ENCODE measurements at regions not wholly inside any gene's neighbourhood (a gene's known extent, or its start where the extent isn't known, plus 50 kb on each side); places are given as distances from the start of the nearest gene placed in this dataset.

DNA sequence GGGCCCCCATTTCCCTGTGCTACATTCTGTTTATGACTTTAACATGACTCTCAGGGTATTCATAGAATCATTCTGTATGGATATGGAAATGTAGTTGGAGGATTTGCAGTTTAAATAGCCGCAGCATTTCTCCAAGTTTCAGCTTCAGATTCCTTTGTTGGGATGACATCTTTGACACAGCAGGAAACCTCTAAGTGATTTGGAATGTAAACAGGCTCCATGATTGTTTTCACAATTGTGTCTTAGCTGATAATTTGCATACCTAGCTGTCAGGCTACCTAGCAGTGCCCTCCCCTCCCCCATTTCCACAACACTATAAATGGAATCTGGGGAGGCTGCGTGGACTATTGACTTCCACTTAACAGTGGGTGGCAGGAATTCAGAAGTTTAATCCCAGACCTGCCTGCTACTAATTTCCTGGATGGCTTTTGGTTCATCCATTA is 290.2 kb downstream of the HLX start:
- H3K4me3 ChIP-seq (ENCODE audit: low read depth, low read length, poor library complexity, severe bottlenecking): no peak overlapping the region
- no peaks in the 10 kb centered on the region for H4K20me1 ChIP-seq (ENCODE audit: insufficient read depth, low read length)
- H3K9ac ChIP-seq (ENCODE audit: low read length): no peak overlapping the region
- H3K27me3 ChIP-seq (ENCODE audit: insufficient read depth, low read length): no peaks in the 10 kb centered on the region
- no peak overlapping the region for H3K27ac ChIP-seq (ENCODE audit: low read depth, low read length, poor library complexity, severe bottlenecking)
- H3K4me1 ChIP-seq (ENCODE audit: insufficient read depth, low read length, severe bottlenecking): no peaks in the 10 kb centered on the region
- H3K36me3 ChIP-seq (ENCODE audit: insufficient read depth, low read length): no peaks in the 10 kb centered on the region
- no peak overlapping the region for H2AFZ ChIP-seq (ENCODE audit: low read length)
- H3K9me3 ChIP-seq (ENCODE audit: low read length): no peaks in the 10 kb centered on the region
- no peaks in the 10 kb centered on the region for H3K79me2 ChIP-seq (ENCODE audit: insufficient read depth, low read length)
- H3K9me2 ChIP-seq (ENCODE audit: low read depth, low read length): no peaks in the 10 kb centered on the region
- H3F3A ChIP-seq (ENCODE audit: insufficient read depth, low read length): no peaks in the 10 kb centered on the region
- H3K4me2 ChIP-seq (ENCODE audit: low read length): no peak overlapping the region
- TF ChIP-seq EZH2 (IDR thresholded peaks at IDR 0.05; ENCODE audit: borderline replicate concordance, low read length): no peak
- TF ChIP-seq, protein P1, sequence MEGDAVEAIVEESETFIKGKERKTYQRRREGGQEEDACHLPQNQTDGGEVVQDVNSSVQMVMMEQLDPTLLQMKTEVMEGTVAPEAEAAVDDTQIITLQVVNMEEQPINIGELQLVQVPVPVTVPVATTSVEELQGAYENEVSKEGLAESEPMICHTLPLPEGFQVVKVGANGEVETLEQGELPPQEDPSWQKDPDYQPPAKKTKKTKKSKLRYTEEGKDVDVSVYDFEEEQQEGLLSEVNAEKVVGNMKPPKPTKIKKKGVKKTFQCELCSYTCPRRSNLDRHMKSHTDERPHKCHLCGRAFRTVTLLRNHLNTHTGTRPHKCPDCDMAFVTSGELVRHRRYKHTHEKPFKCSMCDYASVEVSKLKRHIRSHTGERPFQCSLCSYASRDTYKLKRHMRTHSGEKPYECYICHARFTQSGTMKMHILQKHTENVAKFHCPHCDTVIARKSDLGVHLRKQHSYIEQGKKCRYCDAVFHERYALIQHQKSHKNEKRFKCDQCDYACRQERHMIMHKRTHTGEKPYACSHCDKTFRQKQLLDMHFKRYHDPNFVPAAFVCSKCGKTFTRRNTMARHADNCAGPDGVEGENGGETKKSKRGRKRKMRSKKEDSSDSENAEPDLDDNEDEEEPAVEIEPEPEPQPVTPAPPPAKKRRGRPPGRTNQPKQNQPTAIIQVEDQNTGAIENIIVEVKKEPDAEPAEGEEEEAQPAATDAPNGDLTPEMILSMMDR (IDR thresholded peaks at IDR 0.05; ENCODE audit: low read length): no peak

DNA sequence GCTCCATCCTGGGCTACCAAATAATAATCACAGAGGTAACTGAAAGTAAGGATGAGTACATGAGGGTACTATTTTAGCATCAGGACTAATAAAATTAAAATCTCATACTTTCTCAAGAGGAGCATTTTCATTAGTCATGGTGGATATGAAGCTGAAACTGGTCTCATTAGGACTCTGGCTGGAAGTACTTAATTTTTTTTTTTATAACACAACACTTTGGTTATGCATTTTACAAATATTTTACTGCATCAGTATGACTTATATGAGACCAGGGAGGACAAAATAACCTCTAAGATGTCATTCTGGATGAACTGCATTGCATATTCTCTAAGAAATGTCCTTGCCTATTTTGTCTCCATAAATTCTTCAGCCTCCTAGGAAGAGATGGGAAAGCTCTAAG is 290.9 kb downstream of the HLX start:
- H3K4me1 ChIP-seq (ENCODE audit: insufficient read depth, low read length, severe bottlenecking): no peaks in the 10 kb centered on the region
- H2AFZ ChIP-seq (ENCODE audit: low read length): no peak overlapping the region
- no peak overlapping the region for H3K27ac ChIP-seq (ENCODE audit: low read depth, low read length, poor library complexity, severe bottlenecking)
- no peaks in the 10 kb centered on the region for H3K9me3 ChIP-seq (ENCODE audit: low read length)
- H3K79me2 ChIP-seq (ENCODE audit: insufficient read depth, low read length): no peaks in the 10 kb centered on the region
- H3K4me3 ChIP-seq (ENCODE audit: low read depth, low read length, poor library complexity, severe bottlenecking): no peak overlapping the region
- no peak overlapping the region for H3K9ac ChIP-seq (ENCODE audit: low read length)
- H3K4me2 ChIP-seq (ENCODE audit: low read length): no peak overlapping the region
- no peaks in the 10 kb centered on the region for H3F3A ChIP-seq (ENCODE audit: insufficient read depth, low read length)
- H3K27me3 ChIP-seq (ENCODE audit: insufficient read depth, low read length): no peaks in the 10 kb centered on the region
- no peaks in the 10 kb centered on the region for H3K9me2 ChIP-seq (ENCODE audit: low read depth, low read length)
- H3K36me3 ChIP-seq (ENCODE audit: insufficient read depth, low read length): no peaks in the 10 kb centered on the region
- TF ChIP-seq, protein P1 (IDR thresholded peaks at IDR 0.05; ENCODE audit: low read length): no peak
- no peak for TF ChIP-seq EZH2 (IDR thresholded peaks at IDR 0.05; ENCODE audit: borderline replicate concordance, low read length)
- H4K20me1 ChIP-seq (ENCODE audit: insufficient read depth, low read length): no peaks in the 10 kb centered on the region

DNA sequence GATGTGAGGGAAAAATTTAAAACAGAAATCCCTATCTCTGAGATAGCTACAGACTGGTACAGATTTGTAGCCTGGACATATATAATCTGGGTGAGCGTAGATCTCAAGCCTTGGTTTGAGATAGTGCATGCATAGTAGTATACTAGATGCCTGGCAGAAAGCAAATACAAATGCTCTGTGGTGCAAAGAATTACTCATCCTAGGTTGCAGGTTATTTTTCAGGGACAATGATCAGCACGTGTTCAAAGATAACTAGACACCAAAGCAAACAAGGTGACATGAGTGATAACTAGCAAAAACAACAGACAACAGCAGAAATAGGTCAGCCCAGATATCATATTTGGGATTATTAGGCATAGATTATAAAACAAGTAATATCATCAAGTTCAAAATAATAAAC is 292.5 kb downstream of the HLX start:
- Histone ChIP-seq H3F3A (ENCODE audit: insufficient read depth, low read length) (no peaks in the 10 kb centered on the region), H3K9me3 (ENCODE audit: low read length) (no peaks in the 10 kb centered on the region), H3K79me2 (ENCODE audit: insufficient read depth, low read length) (no peaks in the 10 kb centered on the region), H4K20me1 (ENCODE audit: insufficient read depth, low read length) (no peaks in the 10 kb centered on the region), H3K27me3 (ENCODE audit: insufficient read depth, low read length) (no peaks in the 10 kb centered on the region), H3K4me3 (ENCODE audit: low read depth, low read length, poor library complexity, severe bottlenecking) (no peak overlapping the region), H3K4me2 (ENCODE audit: low read length) (no peak overlapping the region), H3K9ac (ENCODE audit: low read length) (no peak overlapping the region), H3K36me3 (ENCODE audit: insufficient read depth, low read length) (no peaks in the 10 kb centered on the region), H3K9me2 (ENCODE audit: low read depth, low read length) (no peaks in the 10 kb centered on the region), H3K4me1 (ENCODE audit: insufficient read depth, low read length, severe bottlenecking) (no peaks in the 10 kb centered on the region), H2AFZ (ENCODE audit: low read length) (no peak overlapping the region), H3K27ac (ENCODE audit: low read depth, low read length, poor library complexity, severe bottlenecking) (no peak overlapping the region)
- TF ChIP-seq, protein P1 (IDR thresholded peaks at IDR 0.05; ENCODE audit: low read length): no peak
- no peak for TF ChIP-seq EZH2 (IDR thresholded peaks at IDR 0.05; ENCODE audit: borderline replicate concordance, low read length)
